ENCODE measurements at regions not wholly inside any gene's neighbourhood (a gene's known extent, or its start where the extent isn't known, plus 50 kb on each side); places are given as distances from the start of the nearest gene placed in this dataset.

- no peaks in the 10 kb centered on the region for H3K36me3 Mint-ChIP-seq (ENCODE audit: low read depth, unreplicated experiment)
- no peaks in the 10 kb centered on the region for H3K4me1 Mint-ChIP-seq (ENCODE audit: unreplicated experiment)
- no peak for TF ChIP-seq CTCF (IDR thresholded peaks at IDR 0.05; ENCODE audit: unreplicated experiment)
- no peak for DNase-seq (ENCODE audit: low spot score)
- H3K4me3 Mint-ChIP-seq (ENCODE audit: unreplicated experiment) = no peak overlapping the region
- H3K27ac Mint-ChIP-seq (ENCODE audit: unreplicated experiment) = no peak overlapping the region
- H3K9me3 Mint-ChIP-seq (ENCODE audit: unreplicated experiment) = no peaks in the 10 kb centered on the region
- no peaks in the 10 kb centered on the region for H3K27me3 Mint-ChIP-seq (ENCODE audit: unreplicated experiment)
Observed at GRCh38 chr3:166351461-166351860, 514.2 kb upstream of the BCHE start.

GRCh38 chr3:166340604-166341266 lies 503.5 kb upstream of the BCHE start:
- no peak overlapping the region for H3K4me3 Mint-ChIP-seq (ENCODE audit: unreplicated experiment)
- no peaks in the 10 kb centered on the region for H3K9me3 Mint-ChIP-seq (ENCODE audit: unreplicated experiment)
- H3K4me1 Mint-ChIP-seq (ENCODE audit: unreplicated experiment) = no peaks in the 10 kb centered on the region
- no peak for DNase-seq (ENCODE audit: low spot score)
- H3K27ac Mint-ChIP-seq (ENCODE audit: unreplicated experiment) = no peak overlapping the region
- H3K27me3 Mint-ChIP-seq (ENCODE audit: unreplicated experiment) = no peaks in the 10 kb centered on the region
- TF ChIP-seq CTCF (IDR thresholded peaks at IDR 0.05; ENCODE audit: unreplicated experiment) = no peak
- H3K36me3 Mint-ChIP-seq (ENCODE audit: low read depth, unreplicated experiment) = no peaks in the 10 kb centered on the region

- no peaks in the 10 kb centered on the region for H3K9me3 Mint-ChIP-seq (ENCODE audit: unreplicated experiment)
- no peaks in the 10 kb centered on the region for H3K36me3 Mint-ChIP-seq (ENCODE audit: low read depth, unreplicated experiment)
- H3K4me3 Mint-ChIP-seq (ENCODE audit: unreplicated experiment) = no peak overlapping the region
- no peaks in the 10 kb centered on the region for H3K4me1 Mint-ChIP-seq (ENCODE audit: unreplicated experiment)
- no peaks in the 10 kb centered on the region for H3K27me3 Mint-ChIP-seq (ENCODE audit: unreplicated experiment)
- no peak overlapping the region for H3K27ac Mint-ChIP-seq (ENCODE audit: unreplicated experiment)
- DNase-seq (ENCODE audit: low spot score) = no peak
- no peak for TF ChIP-seq CTCF (IDR thresholded peaks at IDR 0.05; ENCODE audit: unreplicated experiment)
Observed at GRCh38 chr3:166324401-166324800, 487.2 kb upstream of the BCHE start.

GRCh38 chr3:166322391-166322790 lies 485.2 kb upstream of the BCHE start:
- H3K27me3 Mint-ChIP-seq (ENCODE audit: unreplicated experiment) = no peaks in the 10 kb centered on the region
- H3K4me3 Mint-ChIP-seq (ENCODE audit: unreplicated experiment) = no peak overlapping the region
- no peak overlapping the region for H3K27ac Mint-ChIP-seq (ENCODE audit: unreplicated experiment)
- H3K4me1 Mint-ChIP-seq (ENCODE audit: unreplicated experiment) = no peaks in the 10 kb centered on the region
- no peak for TF ChIP-seq CTCF (IDR thresholded peaks at IDR 0.05; ENCODE audit: unreplicated experiment)
- no peaks in the 10 kb centered on the region for H3K36me3 Mint-ChIP-seq (ENCODE audit: low read depth, unreplicated experiment)
- DNase-seq (ENCODE audit: low spot score) = no peak
- no peaks in the 10 kb centered on the region for H3K9me3 Mint-ChIP-seq (ENCODE audit: unreplicated experiment)

- Mint-ChIP-seq H3K4me1 (ENCODE audit: unreplicated experiment) (no peaks in the 10 kb centered on the region), H3K27me3 (ENCODE audit: unreplicated experiment) (no peaks in the 10 kb centered on the region)
Observed at GRCh38 chr3:166307756-166308350, 470.6 kb upstream of the BCHE start.

More at GRCh38 chr3:166307756-166308350, 470.6 kb upstream of the BCHE start:
- TF ChIP-seq CTCF (IDR thresholded peaks at IDR 0.05; ENCODE audit: unreplicated experiment) = no peak
- H3K4me3 Mint-ChIP-seq (ENCODE audit: unreplicated experiment) = no peak overlapping the region
- no peaks in the 10 kb centered on the region for H3K9me3 Mint-ChIP-seq (ENCODE audit: unreplicated experiment)
- H3K27ac Mint-ChIP-seq (ENCODE audit: unreplicated experiment) = no peak overlapping the region
- no peak for DNase-seq (ENCODE audit: low spot score)
- H3K36me3 Mint-ChIP-seq (ENCODE audit: low read depth, unreplicated experiment) = no peaks in the 10 kb centered on the region

All from endothelial cell (in vitro differentiated cells).